HG02852 (cell line): ENCODE measurements at regions not wholly inside any gene's neighbourhood (a gene's known extent, or its start where the extent isn't known, plus 50 kb on each side); places are given as distances from the start of the nearest gene placed in this dataset.
"Not testable (repeated sequence)": the region's sequence is repeated elsewhere in the genome, so short reads cannot be mapped to it uniquely, and the experiment has no call there.

Experiments used
- ATAC-seq: cut with Tn5 transposase; IDR thresholded peaks from one replicate; pipeline ENCODE4 v1.9.1; 2021; ENCODE audit warnings: mild to moderate bottlenecking, moderate library complexity; ENCODE audit not compliant: unreplicated experiment

DNA sequence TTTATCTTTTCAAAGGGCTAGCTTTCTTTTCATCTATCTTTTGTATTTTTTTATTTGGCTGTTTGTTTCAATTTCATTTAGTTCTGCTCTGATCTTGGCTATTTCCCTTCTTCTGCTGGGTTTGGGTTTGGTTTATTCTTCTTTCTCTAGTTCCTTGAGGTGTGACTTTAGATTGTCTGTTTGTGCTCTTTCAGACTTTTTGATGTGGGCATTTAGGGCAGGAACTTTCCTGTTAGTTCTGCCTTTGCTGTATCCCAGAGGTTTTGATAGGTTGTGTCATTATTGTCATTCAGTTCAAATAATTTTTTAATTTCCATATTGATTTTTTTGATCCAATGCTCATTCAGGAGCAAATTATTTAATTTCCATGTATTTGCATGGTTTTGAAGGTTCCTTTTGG lies 325.0 kb downstream of the PTPRC start:
- ATAC-seq, result not testable (repeated sequence)

GRCh38 chr1:198966519-198966918 lies 327.7 kb downstream of the PTPRC start:
- ATAC-seq, result no peak

- ATAC-seq, result no peak
Observed at GRCh38 chr1:198967566-198967965, 328.7 kb downstream of the PTPRC start.

- no peak for ATAC-seq
Observed at GRCh38 chr1:198968866-198969265, 330.0 kb downstream of the PTPRC start.

- no peak for ATAC-seq
Observed at GRCh38 chr1:198969981-198970380, 331.1 kb downstream of the PTPRC start.

- no peak for ATAC-seq
Observed at GRCh38 chr1:198970916-198971315, 332.1 kb downstream of the PTPRC start.

DNA sequence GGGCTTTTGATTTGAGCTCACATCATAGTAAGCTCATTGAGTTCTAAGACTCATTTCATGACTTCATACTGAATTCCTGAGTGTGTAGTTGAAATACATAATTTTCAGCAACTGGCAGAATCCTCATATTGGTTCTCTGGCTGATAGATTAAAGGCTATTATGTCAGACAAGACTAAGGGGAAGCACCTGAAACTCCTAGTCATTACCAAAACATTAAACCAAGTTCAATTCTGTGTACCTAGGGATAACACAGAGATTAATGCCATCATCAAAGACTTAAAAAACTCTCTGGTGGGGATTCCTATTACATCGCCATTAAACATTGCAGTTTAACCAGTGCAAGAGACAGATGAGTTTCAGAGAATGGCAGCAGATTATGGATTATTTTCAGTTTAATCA lies 339.1 kb downstream of the PTPRC start:
- no peak for ATAC-seq

GRCh38 chr1:198978523-198978922 lies 339.7 kb downstream of the PTPRC start:
- ATAC-seq, result no peak

GRCh38 chr1:198986036-198986435 lies 347.2 kb downstream of the PTPRC start:
- ATAC-seq, result no peak

DNA sequence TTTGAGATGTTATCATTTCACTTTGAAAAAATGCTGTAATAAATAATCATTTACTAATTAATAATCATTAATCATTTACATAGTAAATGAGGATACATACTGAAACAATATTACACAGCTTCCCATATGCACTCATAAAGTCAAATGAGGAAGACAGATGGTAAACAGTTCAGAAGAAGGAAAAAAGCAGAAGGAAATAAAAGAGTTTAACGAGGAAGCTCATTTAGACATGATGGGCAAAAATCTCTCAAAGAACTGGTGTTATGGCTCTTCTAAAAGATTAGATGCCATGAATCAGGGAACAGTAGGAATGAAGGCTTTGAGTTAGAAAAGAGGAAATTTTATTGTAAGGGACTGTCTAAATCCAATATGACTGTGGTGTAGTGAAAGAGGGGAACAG lies 347.6 kb downstream of the PTPRC start:
- ATAC-seq, result no peak

DNA sequence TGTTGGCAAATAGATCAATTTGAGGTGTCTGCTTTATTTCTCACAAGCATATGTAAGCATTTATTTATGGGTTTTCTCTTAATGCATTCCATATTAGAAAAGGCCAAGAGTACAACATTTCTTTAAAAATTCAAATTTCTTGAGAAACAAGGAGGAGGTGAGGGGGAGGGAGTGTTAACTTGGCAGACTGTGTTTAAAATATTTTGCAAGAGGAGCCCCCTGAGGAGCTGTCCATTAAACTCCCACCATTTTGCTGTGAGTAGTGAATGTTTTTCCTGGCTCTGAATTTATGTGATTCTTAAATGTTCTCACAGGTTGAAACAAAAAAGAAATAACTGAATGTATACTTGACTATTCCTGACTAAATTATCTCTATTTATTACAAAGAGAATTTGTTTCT lies 363.8 kb downstream of the PTPRC start:
- no peak for ATAC-seq

GRCh38 chr1:199007423-199007822 lies 368.6 kb downstream of the PTPRC start:
- no peak for ATAC-seq

GRCh38 chr1:199009447-199009846 lies 370.6 kb downstream of the PTPRC start:
- ATAC-seq, result peak; percentile 77

- ATAC-seq, result no peak
Observed at GRCh38 chr1:199010492-199010891, 371.7 kb downstream of the PTPRC start.

DNA sequence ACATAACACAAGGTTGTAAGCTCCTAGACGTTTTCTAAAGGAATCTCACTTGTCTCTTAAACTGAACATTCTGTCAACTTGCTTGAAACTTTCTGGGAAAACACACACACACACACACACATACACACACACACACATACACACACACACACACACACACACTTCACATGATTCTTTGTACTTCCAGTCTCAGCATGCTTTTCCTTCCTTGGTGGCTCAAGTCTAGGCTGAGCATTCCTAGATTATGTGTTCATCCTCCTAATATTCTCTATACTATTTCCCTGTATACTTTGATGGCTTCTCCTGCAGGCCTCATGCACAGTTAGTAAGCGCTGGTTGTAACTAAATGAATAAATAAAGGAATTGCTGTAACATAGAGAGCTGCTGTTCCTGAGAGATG lies 372.1 kb downstream of the PTPRC start:
- no peak for ATAC-seq

DNA sequence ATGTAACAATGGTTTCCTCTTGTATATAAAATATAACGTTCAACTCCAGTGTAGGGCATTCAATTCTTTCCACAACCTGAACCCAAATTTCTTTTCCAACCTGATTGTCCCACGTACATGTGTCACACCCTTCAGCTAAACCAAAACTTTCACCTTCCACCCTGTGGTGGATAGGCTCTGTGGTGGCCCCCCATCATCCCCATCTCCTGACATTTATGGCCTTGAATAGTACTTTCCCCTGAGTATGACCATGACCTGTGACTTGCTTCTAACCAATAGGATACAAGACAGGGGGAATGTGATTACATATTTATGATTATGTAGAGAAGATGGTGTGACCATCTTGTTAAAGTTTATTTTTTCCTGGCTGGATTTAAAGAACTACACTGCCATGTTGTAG lies 377.0 kb downstream of the PTPRC start:
- no peak for ATAC-seq

GRCh38 chr1:199018471-199019135 lies 379.8 kb downstream of the PTPRC start:
- ATAC-seq, result no peak

- ATAC-seq, result no peak
Observed at GRCh38 chr1:199020051-199020450, 381.2 kb downstream of the PTPRC start.

DNA sequence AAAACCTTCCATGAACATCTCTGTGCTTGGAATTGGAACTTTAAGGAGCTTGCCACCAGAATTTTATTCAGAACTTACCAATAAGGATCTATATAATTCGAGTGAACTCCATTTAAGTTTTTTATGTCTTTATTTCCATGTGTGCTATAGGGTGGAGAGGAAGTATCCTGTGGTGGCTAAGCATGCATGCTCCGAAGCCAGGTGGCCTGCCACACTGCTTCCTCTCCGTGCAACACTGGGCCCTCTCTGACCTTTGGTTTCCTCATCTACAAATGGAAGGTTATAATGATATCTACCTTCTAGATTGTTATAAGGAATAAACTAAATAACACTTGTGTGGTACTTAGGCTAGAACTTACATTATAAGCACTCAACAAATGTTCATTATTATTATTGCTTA lies 382.1 kb downstream of the PTPRC start:
- no peak for ATAC-seq

GRCh38 chr1:199029401-199029800 lies 390.6 kb downstream of the PTPRC start:
- ATAC-seq, result no peak

- no peak for ATAC-seq
Observed at GRCh38 chr1:199029855-199030254, 391.0 kb downstream of the PTPRC start.

DNA sequence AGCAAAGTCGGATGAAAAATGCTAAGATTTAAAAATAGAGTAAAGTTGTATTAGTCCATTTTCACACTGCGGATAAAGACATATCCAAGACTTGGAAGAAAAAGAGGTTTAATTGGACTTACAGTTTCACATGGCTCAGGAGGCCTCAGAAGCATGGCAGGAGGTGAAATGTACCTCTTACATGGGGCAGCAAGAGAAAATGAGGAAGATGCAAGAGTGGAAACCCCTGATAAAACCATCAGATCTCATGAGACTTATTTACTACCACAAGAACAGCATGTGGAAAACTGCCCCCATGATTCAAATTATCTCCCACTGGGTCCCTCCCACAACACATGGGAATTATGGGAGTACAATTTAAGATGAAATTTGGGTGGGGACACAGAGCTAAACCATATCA lies 391.7 kb downstream of the PTPRC start:
- not testable (repeated sequence) for ATAC-seq

- ATAC-seq, result not testable (repeated sequence)
Observed at GRCh38 chr1:199031170-199031569, 392.3 kb downstream of the PTPRC start.
